COLO668 (cell line): ENCODE measurements at regions not wholly inside any gene's neighbourhood (a gene's known extent, or its start where the extent isn't known, plus 50 kb on each side); places are given as distances from the start of the nearest gene placed in this dataset.

ENCODE experiments used
- DNase-seq: peaks from one replicate; lab custom pipeline; 2025; ENCODE audit not compliant: unreplicated experiment; lab: John Stamatoyannopoulos, UW

DNA sequence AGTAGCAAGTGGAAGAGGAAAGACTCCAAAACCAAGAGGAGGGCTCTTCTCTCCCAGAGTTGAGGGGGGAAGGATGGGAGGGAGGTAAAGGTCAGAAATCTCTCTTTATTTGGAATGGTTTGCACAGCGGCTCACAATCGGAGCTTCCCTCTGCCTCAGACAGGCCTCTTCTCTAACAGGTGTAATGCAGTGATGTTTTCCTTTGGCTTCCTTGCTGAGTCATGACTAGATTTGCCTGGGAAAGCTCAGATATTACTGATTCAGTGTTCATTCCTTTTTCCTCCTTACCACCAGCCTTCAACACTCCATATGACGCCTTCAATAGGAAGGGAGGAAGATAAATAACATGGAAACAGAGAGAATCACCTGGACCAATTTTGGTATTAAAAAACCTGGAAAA, 136.6 kb downstream of the RNF152 start:
- no peak for DNase-seq

DNA sequence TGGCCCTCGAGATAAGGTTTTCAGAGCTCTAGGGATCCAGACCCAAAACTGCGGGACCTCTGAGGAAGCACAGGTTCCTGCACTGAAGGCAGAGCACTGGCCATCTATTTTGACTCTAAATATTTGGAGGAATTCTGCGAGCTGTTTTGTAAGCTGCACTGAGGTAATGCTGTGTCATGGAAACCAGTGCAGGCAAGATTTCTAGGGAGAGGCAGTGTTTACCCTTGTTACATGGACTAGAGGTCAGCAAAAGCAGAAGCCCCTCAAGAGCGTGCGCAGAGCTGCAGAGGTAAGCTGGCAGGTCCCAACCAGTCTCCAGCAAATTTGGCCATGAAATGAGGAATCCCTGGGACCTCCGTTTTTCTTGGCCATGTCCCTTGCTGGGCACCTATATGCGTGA, 137.3 kb downstream of the RNF152 start:
- DNase-seq = no peak

DNA sequence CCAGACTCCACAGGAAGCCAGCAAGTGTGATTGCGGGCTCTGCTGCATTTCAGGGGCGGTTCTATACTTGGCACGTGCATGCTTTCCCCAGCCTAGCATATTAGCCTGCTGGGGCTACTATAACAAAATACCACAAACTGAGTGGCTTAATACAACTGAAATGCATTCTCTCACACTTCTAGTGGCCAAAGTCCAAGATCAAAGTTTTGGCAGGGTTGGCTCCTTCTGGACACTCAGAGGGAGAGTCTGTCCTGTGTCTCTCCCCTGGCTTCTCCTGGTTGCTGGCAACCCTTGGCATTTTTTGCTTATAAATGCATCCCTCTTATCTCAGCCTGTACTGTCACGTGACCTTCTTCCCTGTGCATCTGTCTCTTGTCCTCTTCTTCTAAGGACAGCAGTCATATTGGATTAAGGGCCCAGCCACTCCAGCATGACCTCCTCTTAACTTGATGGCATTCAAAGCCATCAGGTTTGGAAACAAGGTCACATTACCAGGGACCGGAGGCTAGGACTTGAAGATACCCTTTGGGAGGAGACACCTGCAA, 138.7 kb downstream of the RNF152 start:
- no peak for DNase-seq

DNA sequence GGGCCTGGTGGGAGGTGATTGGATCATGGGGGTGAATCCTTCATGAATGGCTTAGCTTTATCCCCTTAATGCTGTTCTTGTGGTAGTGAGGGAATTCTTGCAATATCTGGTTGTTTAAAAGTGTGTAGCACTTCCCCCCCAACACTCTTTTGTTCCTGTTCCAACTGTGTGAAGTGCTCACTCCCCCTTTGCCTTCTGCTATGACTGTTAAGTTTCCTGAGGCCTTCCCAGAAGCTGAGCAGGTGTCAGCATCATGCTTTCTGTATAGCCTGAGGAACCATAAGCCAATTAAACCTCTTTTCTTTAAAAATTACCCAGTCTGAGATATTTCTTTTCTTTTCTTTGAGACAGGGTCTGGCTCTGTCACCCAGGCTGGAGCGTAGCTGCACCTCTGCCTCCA, 139.4 kb downstream of the RNF152 start:
- no peak for DNase-seq

DNA sequence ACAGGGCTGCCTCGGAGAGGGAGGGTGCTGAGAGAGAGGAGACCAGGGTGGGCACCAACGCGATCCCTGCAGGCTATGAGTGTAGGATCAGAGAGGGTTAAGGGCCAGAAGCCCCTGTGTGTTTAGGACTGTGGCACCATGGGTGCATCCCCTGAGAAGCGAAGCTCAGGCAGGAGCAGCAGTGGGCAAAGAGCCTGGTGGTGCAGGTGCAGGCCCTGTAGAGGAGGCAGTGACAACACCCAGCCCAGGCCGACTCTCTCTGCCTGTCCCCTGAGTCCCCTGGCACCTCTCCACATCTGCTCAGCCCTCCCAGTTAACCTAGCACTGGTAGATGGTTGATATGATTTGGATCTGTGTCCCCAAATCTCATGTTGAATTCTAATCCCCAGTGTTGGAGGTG, 139.8 kb downstream of the RNF152 start:
- no peak for DNase-seq

DNA sequence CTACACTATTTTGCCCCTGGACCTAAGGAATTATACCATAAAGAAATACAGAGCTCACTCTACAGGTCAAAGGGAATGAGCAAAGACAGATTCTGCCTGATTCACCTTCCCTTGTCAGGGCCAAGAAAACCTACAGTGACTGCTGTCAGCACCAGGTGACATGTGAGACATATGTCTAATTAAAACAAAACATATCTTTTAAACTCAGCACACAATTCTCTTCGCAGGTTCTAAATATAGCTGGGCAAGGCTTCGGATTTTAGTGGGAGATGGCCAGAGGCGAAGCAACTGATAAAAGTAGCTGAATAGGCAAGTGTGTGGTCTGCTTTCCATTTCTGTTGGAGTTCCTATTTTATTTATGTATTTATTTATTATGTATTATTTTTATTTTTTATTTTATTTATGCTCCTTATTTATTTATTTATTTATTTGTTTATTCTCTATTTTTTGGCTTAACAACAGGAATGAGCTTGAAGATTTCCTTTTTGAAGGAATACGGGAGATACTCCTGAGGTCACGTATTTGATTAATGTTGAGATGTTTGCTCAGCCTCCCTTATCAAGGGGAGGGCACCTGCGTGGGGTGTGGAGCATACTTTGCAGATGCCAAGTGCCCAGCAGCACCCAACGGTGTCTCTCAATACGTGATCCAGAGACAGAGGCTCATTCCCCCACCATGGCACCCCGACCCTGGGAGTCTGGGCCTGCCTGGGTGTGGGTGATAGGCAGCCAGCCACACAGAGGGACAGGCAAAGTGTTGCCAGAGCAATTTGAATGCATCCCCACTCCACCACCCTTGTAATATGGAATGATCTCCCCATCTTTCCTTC, 141.8 kb downstream of the RNF152 start:
- DNase-seq = no peak

DNA sequence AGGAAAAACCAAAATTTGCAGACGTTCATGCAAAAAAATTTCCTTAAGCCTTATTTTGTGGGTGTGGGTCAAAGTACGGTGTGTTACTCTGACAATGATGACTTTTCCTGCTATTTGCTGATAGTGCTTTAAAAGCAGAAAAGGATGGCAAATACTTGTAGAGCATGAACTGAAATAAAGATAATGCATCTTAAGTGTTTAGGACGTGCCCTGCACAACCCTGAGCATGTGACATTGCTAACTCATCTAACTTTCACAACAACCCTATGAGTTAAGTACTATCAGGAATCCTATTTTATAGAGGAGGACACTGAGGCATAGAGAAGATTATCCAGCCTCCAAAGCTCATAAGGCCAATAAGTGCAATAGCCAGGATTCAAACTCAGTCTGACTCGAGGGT, 143.3 kb downstream of the RNF152 start:
- no peak for DNase-seq

DNA sequence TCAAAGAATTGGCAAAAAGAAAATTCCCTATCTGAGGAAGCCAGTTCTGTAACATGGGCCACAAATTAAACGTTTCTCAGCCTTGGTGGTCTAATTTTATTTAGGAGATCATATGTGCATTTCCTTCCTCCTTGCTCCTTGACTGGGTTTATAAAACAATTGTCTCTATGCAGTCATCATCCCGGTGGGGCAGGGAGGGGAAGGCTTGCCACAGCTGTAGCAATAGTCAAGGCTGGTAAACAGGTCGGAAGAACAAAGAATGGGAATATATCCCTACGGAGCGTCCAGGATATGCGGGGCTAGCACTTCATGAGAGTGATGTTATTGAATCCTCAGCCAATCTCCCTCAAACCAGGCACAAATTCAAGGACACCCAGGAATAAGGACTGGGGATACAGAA, 143.8 kb downstream of the RNF152 start:
- no peak for DNase-seq

DNA sequence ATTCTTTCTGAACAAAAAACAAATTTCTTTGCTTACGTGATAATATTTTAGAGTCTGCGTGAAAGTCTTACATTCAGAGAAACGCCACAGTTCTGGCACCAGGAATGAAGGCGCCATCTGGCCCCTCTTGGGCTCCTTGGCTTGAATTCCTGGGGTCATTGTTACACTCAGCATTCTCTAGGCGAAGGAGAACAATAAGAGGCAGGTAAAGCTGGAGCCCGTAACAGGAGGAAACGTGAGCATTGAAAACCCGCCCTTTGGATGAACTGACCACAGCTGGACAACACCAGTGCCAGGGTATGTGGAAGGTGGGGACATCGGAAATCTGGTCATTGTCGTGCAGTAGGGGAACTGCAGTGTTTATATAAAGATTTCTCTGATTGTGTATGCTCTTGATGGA, 144.8 kb downstream of the RNF152 start:
- DNase-seq = no peak

DNA sequence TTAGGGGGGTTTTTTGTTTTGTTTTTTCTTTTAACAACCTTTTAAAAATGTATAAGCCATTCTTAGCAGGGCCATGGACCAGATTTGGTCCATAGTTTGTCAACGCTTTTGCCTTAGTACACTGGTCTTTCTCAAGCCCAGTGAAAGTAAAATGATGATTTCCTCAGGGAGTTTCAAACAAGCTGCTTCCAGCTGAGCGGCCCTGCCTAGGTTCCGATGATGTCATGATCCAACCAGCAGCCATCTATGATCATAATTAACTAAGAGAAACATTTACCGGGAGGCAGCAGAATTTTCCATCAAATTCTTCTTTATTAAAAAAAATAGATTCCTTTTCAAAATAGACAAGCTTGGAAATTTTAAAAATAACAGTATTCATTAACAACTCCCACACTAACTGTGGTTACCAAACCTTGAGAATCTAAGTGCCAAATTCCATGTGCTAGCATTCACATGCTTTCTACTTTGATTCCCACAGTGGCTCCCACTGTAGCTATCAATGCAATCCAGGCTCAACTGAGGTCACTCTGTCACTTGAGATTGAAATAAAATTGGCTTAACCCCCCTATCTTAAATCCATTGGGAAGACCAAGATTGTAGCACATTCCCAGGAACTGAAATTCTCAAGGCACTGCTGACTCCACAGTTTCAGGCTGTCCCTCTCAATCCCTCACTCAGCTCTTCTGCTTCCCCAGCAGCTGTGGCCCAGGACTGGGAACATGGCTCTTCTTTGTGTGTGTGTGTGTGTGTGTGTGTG, 148.9 kb downstream of the RNF152 start:
- no peak for DNase-seq

DNA sequence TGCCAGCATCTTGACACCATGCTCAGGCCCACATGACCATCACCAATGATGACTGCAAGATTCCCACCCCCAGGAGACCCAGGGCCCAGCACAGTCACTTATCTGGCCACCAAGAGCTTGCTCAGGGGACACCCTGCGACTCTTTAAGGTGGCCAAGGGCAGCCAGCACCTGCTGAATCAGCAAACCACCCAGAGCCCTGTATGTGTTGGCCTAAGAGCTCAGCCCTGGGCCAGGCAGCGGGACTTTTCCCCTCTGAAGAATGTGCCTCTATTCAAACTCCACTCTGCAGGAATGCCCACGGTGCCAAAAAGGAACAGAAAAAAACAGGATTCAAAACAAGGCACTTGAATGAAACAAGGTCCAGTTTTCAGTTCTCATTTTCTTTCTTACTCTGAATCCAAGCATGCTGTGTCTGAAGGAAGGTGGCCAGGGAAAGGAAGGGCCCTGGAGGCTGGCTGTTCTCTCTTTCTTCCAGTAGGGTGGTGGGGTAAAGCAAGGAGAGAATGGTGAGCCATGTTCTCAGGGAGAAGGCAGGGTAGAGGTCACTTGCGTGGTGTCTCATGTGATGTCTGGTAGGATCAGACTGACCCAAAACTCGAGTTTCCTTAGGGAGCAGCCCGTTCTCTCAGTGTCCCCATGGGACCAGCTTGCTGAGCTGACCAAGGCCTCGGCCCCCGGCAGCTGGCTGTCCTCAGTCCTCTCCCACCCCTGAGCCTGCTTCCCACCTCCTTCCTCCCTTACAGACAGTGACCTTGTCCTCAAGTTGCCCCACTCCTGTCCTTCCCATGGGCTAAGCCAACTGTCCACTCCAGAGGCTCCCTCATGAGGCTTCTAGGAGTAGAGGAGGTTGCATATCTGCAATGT, 150.0 kb downstream of the RNF152 start:
- no peak for DNase-seq

DNA sequence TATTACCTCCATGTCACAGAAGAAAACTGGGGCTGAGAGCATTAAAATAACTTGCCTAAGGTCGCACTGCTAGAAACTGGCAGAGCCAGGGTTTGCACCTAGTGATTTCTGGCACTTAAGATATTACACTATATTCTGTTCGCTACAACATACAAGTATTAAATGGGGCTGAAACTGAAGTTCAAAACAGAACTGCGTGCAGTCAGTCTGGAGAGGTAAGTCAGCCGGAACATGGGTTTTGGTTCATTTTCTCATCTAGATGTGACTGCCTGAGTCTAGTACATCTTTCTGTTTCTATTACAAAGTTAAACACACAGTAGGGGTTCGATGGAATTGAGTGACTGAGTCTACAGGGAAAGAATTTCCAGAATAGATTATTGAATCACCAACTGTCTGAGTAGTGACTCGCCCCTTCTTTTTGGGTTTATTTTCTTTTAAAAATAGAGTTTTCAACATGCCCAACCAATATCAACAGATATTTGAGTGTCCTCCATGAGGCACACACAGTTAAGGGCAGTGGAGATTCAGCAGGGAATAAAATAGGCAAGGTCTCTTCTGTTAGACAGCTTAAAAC, 150.8 kb downstream of the RNF152 start:
- no peak for DNase-seq

DNA sequence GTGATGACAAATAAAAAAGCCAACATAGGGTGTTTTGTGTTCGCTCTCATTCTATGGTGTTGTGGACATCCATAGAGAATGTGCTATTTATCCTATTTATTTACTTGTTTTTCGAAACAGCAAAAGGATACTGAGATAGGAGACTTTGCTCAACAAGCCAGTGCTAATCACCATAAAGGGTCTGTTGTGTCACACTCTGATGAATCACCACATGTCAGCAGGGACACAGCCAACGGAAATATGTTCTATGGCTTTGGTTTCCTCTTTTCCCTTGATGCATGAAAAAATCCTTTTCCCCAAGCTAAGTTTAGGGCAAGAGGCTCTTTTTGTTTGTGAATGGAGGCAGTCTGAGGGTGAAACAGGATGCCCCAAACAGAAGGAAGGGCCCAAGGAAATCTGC, 154.3 kb downstream of the RNF152 start:
- DNase-seq = no peak

DNA sequence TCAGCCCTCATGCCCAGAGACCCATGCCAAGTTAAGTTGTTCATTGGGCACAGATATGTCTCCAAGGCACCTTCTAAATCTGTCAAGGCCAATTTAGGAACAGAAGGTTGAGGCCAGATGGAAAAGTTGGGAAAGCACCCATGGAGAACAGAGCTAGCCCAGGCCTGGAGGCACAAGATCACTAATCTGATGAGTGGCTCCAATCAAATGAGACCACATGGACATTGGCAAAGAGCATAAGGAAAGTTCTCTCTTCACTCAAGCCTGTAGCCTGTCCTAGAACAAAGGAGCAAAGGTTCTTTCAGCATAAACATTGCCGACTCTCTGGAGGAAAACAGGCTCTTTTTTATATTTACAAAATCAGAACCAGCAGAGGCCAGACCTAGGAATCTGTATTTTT, 154.8 kb downstream of the RNF152 start:
- DNase-seq = no peak

DNA sequence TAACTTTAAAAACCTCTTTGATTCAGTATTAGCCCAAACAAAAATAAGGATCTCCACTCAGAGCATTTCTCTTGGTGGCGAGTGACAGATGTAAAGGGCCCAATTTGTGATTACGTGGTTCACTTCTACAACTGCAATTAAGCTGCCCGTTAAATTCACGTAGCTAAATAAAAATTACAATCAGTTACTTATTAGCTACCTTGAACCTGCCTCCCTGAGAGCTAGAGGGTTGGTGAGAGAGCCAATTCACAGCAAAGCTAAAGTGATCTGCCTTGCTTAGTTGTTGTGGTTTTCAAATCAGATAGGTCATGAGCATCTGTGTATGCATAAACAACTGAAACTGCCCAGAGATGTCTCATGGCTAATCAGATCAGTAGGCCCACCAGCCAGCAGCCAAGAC, 156.7 kb downstream of the RNF152 start:
- no peak for DNase-seq

DNA sequence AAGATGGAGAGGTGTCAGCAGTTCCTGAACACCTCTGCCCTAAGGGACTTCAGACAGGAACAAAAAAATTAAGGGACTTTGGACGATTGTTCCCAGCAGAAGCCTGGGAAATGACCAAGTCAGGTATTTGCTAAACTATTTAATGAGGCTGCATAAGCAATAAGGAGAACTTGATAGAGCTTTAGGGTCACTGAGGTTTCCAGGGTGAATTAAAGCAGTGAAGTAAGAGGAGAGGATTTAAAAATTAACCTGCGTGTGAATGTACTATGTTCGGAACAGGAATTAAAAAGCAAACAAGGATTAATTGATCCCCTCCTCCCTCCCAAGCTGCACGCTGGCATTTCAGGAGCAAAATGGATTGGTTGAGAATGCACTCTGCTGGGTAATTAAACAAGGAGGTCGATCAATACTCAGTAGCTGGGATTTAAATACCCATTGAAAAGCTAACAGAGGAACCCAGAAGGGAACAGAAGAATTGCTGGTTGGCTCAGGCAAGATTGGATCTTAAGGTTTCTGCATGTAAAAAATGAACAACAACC, 157.2 kb downstream of the RNF152 start:
- DNase-seq = no peak

DNA sequence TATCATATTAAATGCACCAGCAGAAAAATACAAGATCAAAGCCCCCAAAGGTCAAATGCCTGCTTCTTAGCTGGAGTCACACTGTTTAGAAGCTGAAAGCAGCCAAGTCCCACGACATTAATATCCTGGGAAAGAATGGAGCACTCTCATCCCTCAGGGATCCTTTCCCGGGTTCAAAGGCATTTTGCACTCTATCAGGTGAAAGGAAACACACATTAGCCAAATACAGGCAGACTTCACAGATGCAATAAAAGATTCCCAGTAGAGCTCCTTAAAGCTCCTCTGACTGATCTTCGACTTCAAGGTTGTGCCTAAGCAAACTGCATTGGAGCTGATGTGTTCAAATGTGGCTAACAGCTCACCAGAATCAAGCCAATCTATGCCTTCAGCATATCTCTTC, 158.4 kb downstream of the RNF152 start:
- DNase-seq = no peak

DNA sequence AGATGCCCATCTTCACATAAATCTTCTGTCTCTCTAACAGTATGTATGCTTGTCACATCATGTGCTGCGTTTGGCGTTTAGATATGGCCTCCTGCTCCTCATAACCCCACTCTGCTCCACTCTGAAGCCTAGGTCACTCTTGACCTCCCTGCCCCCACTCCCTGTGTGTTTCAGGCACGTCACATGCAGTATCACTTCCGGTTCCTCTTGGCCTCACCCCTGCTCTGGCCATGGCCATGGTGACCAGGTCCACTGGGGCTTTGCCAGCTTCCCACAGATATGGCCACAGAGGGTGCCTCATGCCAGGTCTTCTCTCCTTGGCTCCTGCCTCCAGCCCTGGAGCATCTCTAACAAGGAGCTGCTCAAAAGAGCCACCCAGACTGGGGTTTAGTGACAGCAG, 160.0 kb downstream of the RNF152 start:
- no peak for DNase-seq

DNA sequence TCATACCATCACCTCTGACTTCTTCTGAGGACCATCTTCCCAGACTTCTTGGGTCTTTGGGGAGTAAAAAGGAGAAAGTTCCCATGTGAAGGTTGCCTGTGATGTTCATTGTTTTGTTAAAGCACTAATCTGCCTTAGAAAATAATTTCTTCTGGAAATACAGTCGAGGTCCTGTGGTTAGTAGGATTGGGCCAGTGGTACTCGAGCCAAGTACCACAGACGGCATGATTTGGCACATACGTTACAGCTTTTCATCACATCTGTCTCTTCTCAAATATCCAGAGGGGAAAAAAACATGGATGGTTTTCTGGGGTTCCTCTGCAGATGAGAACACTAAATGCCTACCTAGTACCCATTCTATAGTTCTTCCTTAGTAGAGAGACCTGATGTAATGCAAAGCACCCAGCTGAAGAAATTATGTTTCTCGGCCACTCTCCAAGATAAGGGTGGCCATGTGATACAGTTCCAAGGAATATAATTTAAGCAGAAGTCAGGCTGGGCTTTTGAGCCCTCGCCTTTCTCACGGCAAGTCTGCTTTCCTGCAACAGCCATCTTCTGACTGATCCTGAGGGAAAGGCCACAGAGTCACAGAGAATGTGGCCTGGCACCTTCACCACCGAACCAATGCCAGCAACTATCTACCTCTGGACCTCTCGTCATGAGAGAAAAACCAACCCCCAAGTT, 161.0 kb downstream of the RNF152 start:
- no peak for DNase-seq

DNA sequence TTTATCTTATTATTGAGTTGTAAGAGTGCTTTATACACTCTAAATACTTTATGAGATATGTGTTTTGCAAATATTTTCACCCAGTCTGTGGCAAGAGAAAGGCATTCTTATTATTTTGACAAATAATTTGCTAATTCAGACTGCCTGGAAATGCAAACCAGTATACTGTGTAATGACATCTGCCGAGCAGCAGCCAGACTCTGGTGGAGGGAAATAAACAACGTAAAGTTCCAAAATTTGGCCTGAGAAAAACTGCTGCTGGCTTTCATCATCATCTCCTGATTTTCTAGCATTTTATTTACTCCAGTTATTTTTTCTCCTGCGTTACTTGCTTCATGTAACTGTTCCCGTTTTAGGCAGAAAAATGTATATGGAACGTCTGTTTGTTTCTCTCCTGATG, 161.6 kb downstream of the RNF152 start:
- no peak for DNase-seq
